WTC11 (cell line): ENCODE measurements at regions not wholly inside any gene's neighbourhood (a gene's known extent, or its start where the extent isn't known, plus 50 kb on each side); places are given as distances from the start of the nearest gene placed in this dataset.

Source experiments
- ATAC-seq: fragments of 200-7000 bp; cut with Tn5 transposase; 2 replicates; pipeline ENCODE4 v1.10.0; 2021; ENCODE audit warnings: mild to moderate bottlenecking, moderate library complexity
- CTCF ChIA-PET: fragments of 300-600 bp; sonication (Branson Sonifier 250); formaldehyde crosslinking; loops from one replicate; lab custom pipeline; 2021; ENCODE audit warnings: antibody characterized with exemption; lab: Charles Lee
- POLR2A ChIA-PET: fragments of 350-600 bp; sonication (Branson Sonifier 250); formaldehyde crosslinking; loops from one replicate; lab custom pipeline; 2021; ENCODE audit warnings: antibody characterized with exemption; lab: Charles Lee
- DNase-seq: peaks from one replicate; pipeline ENCODE4 v3.0.0; 2021; ENCODE audit warnings: low spot score
- H3K27ac Mint-ChIP-seq: 2 replicates; pipeline ENCODE4 v1.8.0; 2021; ENCODE audit warnings: mixed read lengths
- H3K27me3 Mint-ChIP-seq: 2 replicates; pipeline ENCODE4 v1.8.0; 2021; ENCODE audit warnings: low read depth, mild to moderate bottlenecking, moderate library complexity, mixed read lengths
- H3K36me3 Mint-ChIP-seq: 2 replicates; pipeline ENCODE4 v1.8.0; 2021; ENCODE audit warnings: mixed read lengths
- H3K4me1 Mint-ChIP-seq: 2 replicates; pipeline ENCODE4 v1.8.0; 2022; ENCODE audit warnings: mixed read lengths
- H3K4me3 Mint-ChIP-seq: 2 replicates; pipeline ENCODE4 v1.8.0; 2021; ENCODE audit warnings: mild to moderate bottlenecking, moderate library complexity, mixed read lengths
- H3K9me3 Mint-ChIP-seq: 2 replicates; pipeline ENCODE4 v1.8.0; 2021; ENCODE audit warnings: mixed read lengths
- ATF1 ChIP-seq: sonication (generic); formaldehyde crosslinking; IDR thresholded peaks from 2 replicates; pipeline ENCODE4 v1.8.1; 2023; ENCODE audit warnings: mild to moderate bottlenecking, moderate library complexity, missing genetic modification reagents
- ELF4 ChIP-seq: sonication (generic); formaldehyde crosslinking; IDR thresholded peaks from 2 replicates; pipeline ENCODE4 v1.8.1; 2022; ENCODE audit warnings: low read depth, mild to moderate bottlenecking, moderate library complexity, missing genetic modification reagents
- EMX1 ChIP-seq: fragments of 250-450 bp; sonication (Bioruptor Pico); IDR thresholded peaks from 2 replicates; pipeline ENCODE4 v1.8.0; 2021; ENCODE audit warnings: mild to moderate bottlenecking
- ETV6 ChIP-seq: sonication (generic); formaldehyde crosslinking; IDR thresholded peaks from 2 replicates; pipeline ENCODE4 v1.8.1; 2022; ENCODE audit warnings: mild to moderate bottlenecking, missing genetic modification reagents
- MYBL2 ChIP-seq: sonication (generic); formaldehyde crosslinking; IDR thresholded peaks from 2 replicates; pipeline ENCODE4 v1.8.1; 2023; ENCODE audit warnings: mild to moderate bottlenecking, moderate library complexity, missing genetic modification reagents
- RELA ChIP-seq: sonication (generic); formaldehyde crosslinking; IDR thresholded peaks from 2 replicates; pipeline ENCODE4 v1.8.1; 2022; ENCODE audit warnings: missing genetic modification reagents, mild to moderate bottlenecking, borderline replicate concordance
- RORB ChIP-seq: fragments of 250-450 bp; sonication (Bioruptor Pico); IDR thresholded peaks from 2 replicates; pipeline ENCODE4 v1.9.0; 2021; ENCODE audit warnings: mild to moderate bottlenecking
- SP1 ChIP-seq: sonication (generic); formaldehyde crosslinking; conservative IDR thresholded peaks from 2 replicates; pipeline ENCODE4 v1.8.1; 2022; ENCODE audit warnings: missing genetic modification reagents
- ZNF121 ChIP-seq: sonication (generic); formaldehyde crosslinking; IDR thresholded peaks from 2 replicates; pipeline ENCODE4 v1.8.0; 2023; ENCODE audit warnings: missing genetic modification reagents
- ZNF219 ChIP-seq: sonication (generic); formaldehyde crosslinking; IDR thresholded peaks from 2 replicates; pipeline ENCODE4 v1.8.0; 2023; ENCODE audit warnings: missing genetic modification reagents, mild to moderate bottlenecking, borderline replicate concordance
- ZNF423 ChIP-seq: fragments of 250-450 bp; sonication (Bioruptor Pico); IDR thresholded peaks from 2 replicates; pipeline ENCODE4 v2.1.2; 2022; ENCODE audit warnings: mild to moderate bottlenecking, moderate library complexity
- TF ChIP-seq, protein P1 (sequence below): sonication (generic); formaldehyde crosslinking; IDR thresholded peaks from 2 replicates; pipeline ENCODE4 v1.8.1; 2022; ENCODE audit warnings: low read depth, missing genetic modification reagents, borderline replicate concordance
- TF ChIP-seq, protein P2 (sequence below): sonication (generic); formaldehyde crosslinking; IDR thresholded peaks from 2 replicates; pipeline ENCODE4 v1.8.0; 2022; ENCODE audit warnings: mild to moderate bottlenecking, missing genetic modification reagents
- TF ChIP-seq, protein P3 (sequence below): fragments of 200-600 bp; IDR thresholded peaks from 2 replicates; pipeline ENCODE4 v1.8.0; 2022; ENCODE audit warnings: antibody characterized with exemption
- TF ChIP-seq, protein P4 (sequence below): sonication (generic); formaldehyde crosslinking; IDR thresholded peaks from 2 replicates; pipeline ENCODE4 v1.8.0; 2022; ENCODE audit warnings: missing genetic modification reagents
- TF ChIP-seq, protein P5 (sequence below): sonication (generic); formaldehyde crosslinking; IDR thresholded peaks from 2 replicates; pipeline ENCODE4 v1.8.0; 2023; ENCODE audit warnings: missing genetic modification reagents, mild to moderate bottlenecking, borderline replicate concordance

DNA sequence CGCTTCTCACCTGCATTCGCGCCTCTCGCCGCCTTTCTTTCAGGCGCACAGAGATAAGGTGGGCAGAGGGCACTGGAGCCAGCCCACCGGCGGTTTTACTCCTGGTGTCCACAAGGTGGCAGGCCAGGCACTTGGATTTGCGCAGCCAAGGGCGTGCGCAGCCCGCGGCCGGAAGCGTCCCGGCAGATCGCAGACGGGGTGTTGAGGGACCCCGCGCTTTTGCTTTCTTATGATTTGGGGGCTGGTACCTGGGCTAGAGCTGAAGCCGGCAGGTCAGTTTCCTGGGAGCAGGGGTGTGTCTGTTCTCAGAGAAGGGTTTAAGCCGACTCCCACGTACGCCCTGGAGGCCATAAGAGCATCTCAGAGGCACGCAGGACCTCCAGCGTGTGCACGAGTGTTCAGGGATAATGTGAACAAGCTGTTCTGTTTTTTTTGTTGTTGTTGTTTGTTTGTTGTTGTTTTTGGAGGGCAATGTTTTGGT, 305.6 kb upstream of the CXCR4 start (continued):
- TF ChIP-seq, protein P1, sequence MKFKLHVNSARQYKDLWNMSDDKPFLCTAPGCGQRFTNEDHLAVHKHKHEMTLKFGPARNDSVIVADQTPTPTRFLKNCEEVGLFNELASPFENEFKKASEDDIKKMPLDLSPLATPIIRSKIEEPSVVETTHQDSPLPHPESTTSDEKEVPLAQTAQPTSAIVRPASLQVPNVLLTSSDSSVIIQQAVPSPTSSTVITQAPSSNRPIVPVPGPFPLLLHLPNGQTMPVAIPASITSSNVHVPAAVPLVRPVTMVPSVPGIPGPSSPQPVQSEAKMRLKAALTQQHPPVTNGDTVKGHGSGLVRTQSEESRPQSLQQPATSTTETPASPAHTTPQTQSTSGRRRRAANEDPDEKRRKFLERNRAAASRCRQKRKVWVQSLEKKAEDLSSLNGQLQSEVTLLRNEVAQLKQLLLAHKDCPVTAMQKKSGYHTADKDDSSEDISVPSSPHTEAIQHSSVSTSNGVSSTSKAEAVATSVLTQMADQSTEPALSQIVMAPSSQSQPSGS = no peak
- no peak for TF ChIP-seq EMX1 (CRISPR knock-in tag)
- TF ChIP-seq, protein P2, sequence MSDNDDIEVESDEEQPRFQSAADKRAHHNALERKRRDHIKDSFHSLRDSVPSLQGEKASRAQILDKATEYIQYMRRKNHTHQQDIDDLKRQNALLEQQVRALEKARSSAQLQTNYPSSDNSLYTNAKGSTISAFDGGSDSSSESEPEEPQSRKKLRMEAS (CRISPR knock-in tag) = peak; percentile 90
- TF ChIP-seq, all 79 proteins: peak for 10

DNA sequence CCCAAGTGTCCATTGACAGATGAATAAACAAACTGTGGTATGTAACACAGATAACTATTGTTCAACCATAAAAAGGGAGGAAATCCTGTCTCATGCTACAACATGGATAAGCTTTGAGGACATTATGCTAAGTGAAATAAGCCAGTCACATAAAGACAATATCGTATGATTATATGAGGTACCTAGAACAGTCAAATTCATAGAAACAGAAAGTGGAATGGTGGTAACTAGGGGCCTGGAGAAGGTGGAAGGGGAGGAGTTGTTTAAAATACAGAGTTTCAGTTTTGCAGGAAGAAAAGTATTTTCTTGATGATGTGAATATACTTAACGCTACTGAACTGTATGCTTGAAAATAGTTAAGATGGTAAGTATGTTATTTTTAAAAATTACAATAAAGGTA, 304.6 kb upstream of the CXCR4 start:
- POLR2A ChIA-PET = interaction anchor here (0.6 kb wide), 1 partner anchor 964 kb away, joined by 3 read pairs; no protein-coding TSS in a partner anchor
- peak overlapping the region; percentile 5; the same call in 1 of the 2 replicates for H3K4me3 Mint-ChIP-seq
- H3K27me3 Mint-ChIP-seq = peaks cover 47% of the 10 kb centered on the region

DNA sequence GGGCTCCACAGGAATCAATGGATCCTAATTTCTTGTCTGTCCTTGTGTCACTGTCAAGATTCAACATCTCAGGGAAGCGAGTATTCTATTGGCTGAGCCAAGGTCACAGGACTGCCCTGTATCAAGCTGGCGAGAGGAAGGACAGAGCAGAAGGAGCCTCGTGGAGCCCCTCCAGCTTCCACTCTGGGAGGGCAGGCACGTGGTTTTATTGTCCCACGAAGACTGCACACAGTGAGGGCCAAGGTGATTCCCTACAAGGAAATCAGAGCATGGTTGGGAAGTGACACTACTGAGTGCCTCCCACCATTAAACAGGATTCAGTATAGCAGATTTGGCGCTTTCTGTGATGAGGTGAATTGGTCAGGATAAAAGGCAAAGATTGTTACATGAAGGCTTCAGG, 302.4 kb upstream of the CXCR4 start:
- H3K27me3 Mint-ChIP-seq = peaks cover 38% of the 10 kb centered on the region
- H3K4me1 Mint-ChIP-seq = peaks cover 3% of the 10 kb centered on the region; the same call in 1 of the 2 replicates
- ATAC-seq (no peak), DNase-seq (no peak)
- no peak overlapping the region for H3K27ac Mint-ChIP-seq
- no peak for TF ChIP-seq ZNF219
- no peak for TF ChIP-seq SP1
- TF ChIP-seq ZNF121 (CRISPR knock-in tag) = no peak
- TF ChIP-seq MYBL2 = no peak
- TF ChIP-seq ATF1 (CRISPR knock-in tag) = no peak
- TF ChIP-seq ZNF423 (CRISPR knock-in tag) = no peak
- TF ChIP-seq, protein P3, sequence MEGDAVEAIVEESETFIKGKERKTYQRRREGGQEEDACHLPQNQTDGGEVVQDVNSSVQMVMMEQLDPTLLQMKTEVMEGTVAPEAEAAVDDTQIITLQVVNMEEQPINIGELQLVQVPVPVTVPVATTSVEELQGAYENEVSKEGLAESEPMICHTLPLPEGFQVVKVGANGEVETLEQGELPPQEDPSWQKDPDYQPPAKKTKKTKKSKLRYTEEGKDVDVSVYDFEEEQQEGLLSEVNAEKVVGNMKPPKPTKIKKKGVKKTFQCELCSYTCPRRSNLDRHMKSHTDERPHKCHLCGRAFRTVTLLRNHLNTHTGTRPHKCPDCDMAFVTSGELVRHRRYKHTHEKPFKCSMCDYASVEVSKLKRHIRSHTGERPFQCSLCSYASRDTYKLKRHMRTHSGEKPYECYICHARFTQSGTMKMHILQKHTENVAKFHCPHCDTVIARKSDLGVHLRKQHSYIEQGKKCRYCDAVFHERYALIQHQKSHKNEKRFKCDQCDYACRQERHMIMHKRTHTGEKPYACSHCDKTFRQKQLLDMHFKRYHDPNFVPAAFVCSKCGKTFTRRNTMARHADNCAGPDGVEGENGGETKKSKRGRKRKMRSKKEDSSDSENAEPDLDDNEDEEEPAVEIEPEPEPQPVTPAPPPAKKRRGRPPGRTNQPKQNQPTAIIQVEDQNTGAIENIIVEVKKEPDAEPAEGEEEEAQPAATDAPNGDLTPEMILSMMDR = no peak
- no peak for TF ChIP-seq RORB (CRISPR knock-in tag)
- TF ChIP-seq, protein P4, sequence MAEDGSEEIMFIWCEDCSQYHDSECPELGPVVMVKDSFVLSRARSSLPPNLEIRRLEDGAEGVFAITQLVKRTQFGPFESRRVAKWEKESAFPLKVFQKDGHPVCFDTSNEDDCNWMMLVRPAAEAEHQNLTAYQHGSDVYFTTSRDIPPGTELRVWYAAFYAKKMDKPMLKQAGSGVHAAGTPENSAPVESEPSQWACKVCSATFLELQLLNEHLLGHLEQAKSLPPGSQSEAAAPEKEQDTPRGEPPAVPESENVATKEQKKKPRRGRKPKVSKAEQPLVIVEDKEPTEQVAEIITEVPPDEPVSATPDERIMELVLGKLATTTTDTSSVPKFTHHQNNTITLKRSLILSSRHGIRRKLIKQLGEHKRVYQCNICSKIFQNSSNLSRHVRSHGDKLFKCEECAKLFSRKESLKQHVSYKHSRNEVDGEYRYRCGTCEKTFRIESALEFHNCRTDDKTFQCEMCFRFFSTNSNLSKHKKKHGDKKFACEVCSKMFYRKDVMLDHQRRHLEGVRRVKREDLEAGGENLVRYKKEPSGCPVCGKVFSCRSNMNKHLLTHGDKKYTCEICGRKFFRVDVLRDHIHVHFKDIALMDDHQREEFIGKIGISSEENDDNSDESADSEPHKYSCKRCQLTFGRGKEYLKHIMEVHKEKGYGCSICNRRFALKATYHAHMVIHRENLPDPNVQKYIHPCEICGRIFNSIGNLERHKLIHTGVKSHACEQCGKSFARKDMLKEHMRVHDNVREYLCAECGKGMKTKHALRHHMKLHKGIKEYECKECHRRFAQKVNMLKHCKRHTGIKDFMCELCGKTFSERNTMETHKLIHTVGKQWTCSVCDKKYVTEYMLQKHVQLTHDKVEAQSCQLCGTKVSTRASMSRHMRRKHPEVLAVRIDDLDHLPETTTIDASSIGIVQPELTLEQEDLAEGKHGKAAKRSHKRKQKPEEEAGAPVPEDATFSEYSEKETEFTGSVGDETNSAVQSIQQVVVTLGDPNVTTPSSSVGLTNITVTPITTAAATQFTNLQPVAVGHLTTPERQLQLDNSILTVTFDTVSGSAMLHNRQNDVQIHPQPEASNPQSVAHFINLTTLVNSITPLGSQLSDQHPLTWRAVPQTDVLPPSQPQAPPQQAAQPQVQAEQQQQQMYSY = no peak
- no peak for TF ChIP-seq RELA (CRISPR knock-in tag)
- no peak for TF ChIP-seq ETV6
- TF ChIP-seq, protein P5, sequence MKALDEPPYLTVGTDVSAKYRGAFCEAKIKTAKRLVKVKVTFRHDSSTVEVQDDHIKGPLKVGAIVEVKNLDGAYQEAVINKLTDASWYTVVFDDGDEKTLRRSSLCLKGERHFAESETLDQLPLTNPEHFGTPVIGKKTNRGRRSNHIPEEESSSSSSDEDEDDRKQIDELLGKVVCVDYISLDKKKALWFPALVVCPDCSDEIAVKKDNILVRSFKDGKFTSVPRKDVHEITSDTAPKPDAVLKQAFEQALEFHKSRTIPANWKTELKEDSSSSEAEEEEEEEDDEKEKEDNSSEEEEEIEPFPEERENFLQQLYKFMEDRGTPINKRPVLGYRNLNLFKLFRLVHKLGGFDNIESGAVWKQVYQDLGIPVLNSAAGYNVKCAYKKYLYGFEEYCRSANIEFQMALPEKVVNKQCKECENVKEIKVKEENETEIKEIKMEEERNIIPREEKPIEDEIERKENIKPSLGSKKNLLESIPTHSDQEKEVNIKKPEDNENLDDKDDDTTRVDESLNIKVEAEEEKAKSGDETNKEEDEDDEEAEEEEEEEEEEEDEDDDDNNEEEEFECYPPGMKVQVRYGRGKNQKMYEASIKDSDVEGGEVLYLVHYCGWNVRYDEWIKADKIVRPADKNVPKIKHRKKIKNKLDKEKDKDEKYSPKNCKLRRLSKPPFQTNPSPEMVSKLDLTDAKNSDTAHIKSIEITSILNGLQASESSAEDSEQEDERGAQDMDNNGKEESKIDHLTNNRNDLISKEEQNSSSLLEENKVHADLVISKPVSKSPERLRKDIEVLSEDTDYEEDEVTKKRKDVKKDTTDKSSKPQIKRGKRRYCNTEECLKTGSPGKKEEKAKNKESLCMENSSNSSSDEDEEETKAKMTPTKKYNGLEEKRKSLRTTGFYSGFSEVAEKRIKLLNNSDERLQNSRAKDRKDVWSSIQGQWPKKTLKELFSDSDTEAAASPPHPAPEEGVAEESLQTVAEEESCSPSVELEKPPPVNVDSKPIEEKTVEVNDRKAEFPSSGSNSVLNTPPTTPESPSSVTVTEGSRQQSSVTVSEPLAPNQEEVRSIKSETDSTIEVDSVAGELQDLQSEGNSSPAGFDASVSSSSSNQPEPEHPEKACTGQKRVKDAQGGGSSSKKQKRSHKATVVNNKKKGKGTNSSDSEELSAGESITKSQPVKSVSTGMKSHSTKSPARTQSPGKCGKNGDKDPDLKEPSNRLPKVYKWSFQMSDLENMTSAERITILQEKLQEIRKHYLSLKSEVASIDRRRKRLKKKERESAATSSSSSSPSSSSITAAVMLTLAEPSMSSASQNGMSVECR (CRISPR knock-in tag) = no peak
- H3K36me3 Mint-ChIP-seq = no peaks in the 10 kb centered on the region
- no peaks in the 10 kb centered on the region for H3K9me3 Mint-ChIP-seq
- ChIA-PET POLR2A (no interaction called here), CTCF (no interaction called here)
- H3K4me3 Mint-ChIP-seq = no peak overlapping the region

More for the DNA sequence above, 304.6 kb upstream of the CXCR4 start:
- Mint-ChIP-seq H3K36me3 (no peaks in the 10 kb centered on the region), H3K4me1 (peaks cover 3% of the 10 kb centered on the region; the same call in 1 of the 2 replicates), H3K9me3 (no peaks in the 10 kb centered on the region), H3K27ac (no peak overlapping the region)
- TF ChIP-seq ELF4 (CRISPR knock-in tag) = no peak
- CTCF ChIA-PET = interaction anchor here (1.0 kb wide), 1 partner anchor 313 kb away, joined by 7 read pairs; no protein-coding TSS in a partner anchor
- DNase-seq (no peak), ATAC-seq (no peak)
